Coronary artery (tissue), 2 donors: ENCODE measurements at regions not wholly inside any gene's neighbourhood (a gene's known extent, or its start where the extent isn't known, plus 50 kb on each side); places are given as distances from the start of the nearest gene placed in this dataset.
"Not testable (repeated sequence)": the region's sequence is repeated elsewhere in the genome, so short reads cannot be mapped to it uniquely, and the experiment has no call there.

Experiments
- DNase-seq: peaks from one replicate; pipeline ENCODE4 v3.0.0-alpha.2; 2017; ENCODE audit warnings: low spot score
- H3K27ac ChIP-seq, 2 donors: fragments of 200-600 bp; sonication (generic); one replicate each; pipeline ENCODE4 v1.5.1; 2016 to 2019
- H3K4me3 ChIP-seq: fragments of 200-600 bp; sonication (generic); 2 replicates; pipeline ENCODE4 v1.5.1; 2016; ENCODE audit warnings: mild to moderate bottlenecking, moderate library complexity
- CTCF ChIP-seq: fragments of 200-600 bp; sonication (generic); IDR thresholded peaks from one replicate; pipeline ENCODE4 v1.5.1; 2019; ENCODE audit warnings: antibody characterized with exemption

DNA sequence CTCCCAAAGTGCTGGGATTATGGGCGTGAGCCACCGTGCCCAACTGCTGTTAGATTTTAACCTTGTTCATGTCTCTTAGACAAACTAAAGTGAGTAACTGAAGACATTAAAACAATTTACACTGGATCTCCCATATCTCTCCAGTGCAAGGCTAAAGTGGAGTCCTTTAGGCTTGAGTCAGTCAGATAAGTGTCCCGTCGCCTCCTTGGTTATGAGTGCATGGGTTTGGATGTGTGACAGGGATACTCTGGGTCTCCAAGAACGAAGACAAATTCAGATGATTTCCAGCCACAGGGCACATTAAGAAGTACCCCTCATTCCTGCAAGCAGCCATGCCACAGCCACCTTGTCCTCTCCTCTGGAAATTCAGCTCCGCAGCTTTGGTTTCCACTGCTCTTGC is 66.1 kb upstream of the PDZD8 start:
- Histone ChIP-seq H3K27ac (no peak overlapping the region), H3K4me3 (no peak overlapping the region)
- no peak for TF ChIP-seq CTCF
- DNase-seq = no peak

DNA sequence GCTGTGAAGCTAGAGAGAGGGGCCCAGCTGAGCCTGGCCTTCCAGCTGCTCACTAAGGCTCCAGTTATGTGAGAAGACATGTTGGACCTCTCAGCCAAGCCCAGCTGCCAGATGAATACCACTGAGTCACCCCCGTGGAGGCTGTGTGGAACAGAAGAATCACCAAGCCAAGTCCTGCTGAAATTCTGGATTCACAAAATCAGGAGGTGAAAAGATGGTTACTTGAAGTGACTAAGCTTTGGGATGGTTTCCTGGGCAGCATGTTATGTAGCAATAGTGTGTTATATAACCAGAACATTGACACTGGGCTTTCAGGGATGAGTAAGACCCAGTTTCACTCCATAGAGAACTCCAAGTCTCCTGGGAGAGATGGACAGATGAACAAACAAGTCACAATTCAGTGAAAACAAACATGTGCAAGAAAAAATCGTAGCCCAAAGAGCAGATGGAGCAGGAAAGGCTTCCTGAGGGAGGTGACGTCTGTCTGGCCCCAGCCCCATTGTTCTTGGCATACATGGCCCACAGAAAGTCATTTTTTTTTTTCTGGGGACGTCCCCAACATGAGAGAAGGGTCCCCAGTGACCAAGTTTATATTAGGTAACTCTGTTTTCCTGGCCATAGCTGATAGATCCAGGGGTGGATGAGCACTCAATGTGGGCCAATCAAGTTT is 64.1 kb upstream of the PDZD8 start:
- DNase-seq = no peak
- no peak for TF ChIP-seq CTCF
- peak overlapping the region in 1 of 2 donors; percentile 32 for H3K27ac ChIP-seq
- H3K4me3 ChIP-seq = no peak overlapping the region

- TF ChIP-seq CTCF = no peak
- no peak for DNase-seq
- no peak overlapping the region for H3K27ac ChIP-seq
- H3K4me3 ChIP-seq = no peak overlapping the region
These were observed 57.6 kb upstream of the PDZD8 start for GRCh38 chr10:117432866-117433265.

- DNase-seq = no peak
- Histone ChIP-seq H3K27ac (no peak overlapping the region), H3K4me3 (no peak overlapping the region)
- TF ChIP-seq CTCF = no peak
These were observed 55.9 kb upstream of the PDZD8 start for GRCh38 chr10:117431160-117431559.

GRCh38 chr10:117430535-117430934 is 55.3 kb upstream of the PDZD8 start:
- not testable (repeated sequence) for H3K27ac ChIP-seq, DNase-seq, H3K4me3 ChIP-seq

DNA sequence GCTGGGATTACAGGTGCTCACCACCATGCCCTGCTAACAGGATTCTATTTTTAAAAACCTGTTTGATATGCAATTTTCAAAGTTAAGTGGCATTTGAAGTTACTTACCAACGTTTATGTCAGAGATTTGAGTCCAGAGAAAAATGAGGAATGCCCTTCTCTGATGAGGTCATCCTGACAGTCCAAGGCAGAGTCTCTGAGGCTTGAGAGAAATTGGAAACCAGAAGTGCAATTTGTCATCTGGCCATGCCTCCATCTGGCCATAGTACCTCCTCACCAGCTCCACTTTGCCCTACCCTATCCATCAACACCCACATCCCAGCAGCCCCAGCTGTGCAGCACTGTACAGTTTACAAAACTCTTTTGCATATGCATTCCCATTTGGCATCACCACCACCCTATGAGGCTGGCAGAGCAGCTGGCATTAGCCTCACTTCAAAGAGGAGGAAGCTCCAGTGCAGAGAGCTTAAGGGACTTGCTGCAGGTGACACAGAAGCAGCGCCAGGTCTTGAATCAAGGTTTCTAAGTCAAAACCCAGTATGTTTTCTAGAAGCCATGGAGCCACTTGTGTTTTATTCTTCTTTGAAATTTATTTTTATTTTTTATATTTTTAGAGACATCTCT is 54.5 kb upstream of the PDZD8 start:
- H3K27ac ChIP-seq = no peak overlapping the region
- H3K4me3 ChIP-seq = no peak overlapping the region
- TF ChIP-seq CTCF = no peak
- DNase-seq = no peak

- Histone ChIP-seq H3K27ac (no peak overlapping the region), H3K4me3 (no peak overlapping the region)
- no peak for TF ChIP-seq CTCF
- DNase-seq = no peak
These were observed 52.1 kb upstream of the PDZD8 start for GRCh38 chr10:117427356-117427755.
